HEK293 (cell line): ENCODE measurements at regions not wholly inside any gene's neighbourhood (a gene's known extent, or its start where the extent isn't known, plus 50 kb on each side); places are given as distances from the start of the nearest gene placed in this dataset.

Source experiments
- CTCF ChIA-PET: fragments of 350-600 bp; formaldehyde crosslinking; extraction: SDS; loops from one replicate; lab custom pipeline; 2021; ENCODE audit warnings: antibody characterized with exemption; lab: Yijun Ruan, JAX
- POLR2A ChIA-PET: fragments of 300-600 bp; formaldehyde crosslinking; extraction: SDS; loops from one replicate; lab custom pipeline; 2020; ENCODE audit warnings: antibody characterized with exemption, inconsistent platforms; lab: Yijun Ruan, JAX
- H3K27ac ChIP-seq: fragments of 200-500 bp; sonication (Bioruptor generic); 2 replicates; pipeline ENCODE4 v1.5.1; 2014; ENCODE audit warnings: low read depth, low read length, control low read depth, inconsistent platforms; ENCODE audit errors: extremely low read depth
- H3K36me3 ChIP-seq, 2 experiments: fragments of 200-500 bp in 1 of 2; sonication (Bioruptor generic) in 1 of 2; 1 replicate in 1 of 2; 2 replicates in 1 of 2; pipeline ENCODE4 v1.5.1; 2014 to 2017; ENCODE audit warnings: inconsistent platforms in 2 of 2, low read length in 2 of 2; ENCODE audit not compliant: control insufficient read depth in 2 of 2, insufficient read depth in 1 of 2
- H3K4me1 ChIP-seq: fragments of 200-500 bp; sonication (Bioruptor generic); 2 replicates; pipeline ENCODE4 v1.5.1; 2014; ENCODE audit warnings: mild to moderate bottlenecking, low read length, inconsistent platforms; ENCODE audit not compliant: control insufficient read depth, insufficient read depth
- H3K4me3 ChIP-seq: 2 replicates; pipeline ENCODE4 v1.5.1; 2011; ENCODE audit warnings: low read depth, mild to moderate bottlenecking, control low read depth, low read length, moderate library complexity
- H3K9me3 ChIP-seq: fragments of 200-500 bp; sonication (Bioruptor generic); 2 replicates; pipeline ENCODE4 v1.5.1; 2014; ENCODE audit warnings: low read depth, low read length, inconsistent platforms; ENCODE audit not compliant: control insufficient read depth, insufficient read depth
- KLF10 ChIP-seq: fragments of 450-650 bp; IDR thresholded peaks from 2 replicates; pipeline ENCODE4 v1.5.1; 2018; ENCODE audit warnings: missing biosample characterization, mild to moderate bottlenecking, missing genetic modification characterization
- KLF8 ChIP-seq: fragments of 450-650 bp; formaldehyde crosslinking; IDR thresholded peaks from 2 replicates; pipeline ENCODE4 v1.5.1; 2016; ENCODE audit warnings: missing biosample characterization, missing genetic modification characterization
- MZF1 ChIP-seq: fragments of 450-650 bp; formaldehyde crosslinking; IDR thresholded peaks from 2 replicates; pipeline ENCODE4 v1.5.1; 2017; ENCODE audit warnings: missing biosample characterization, missing genetic modification characterization, borderline replicate concordance
- TCF7L2 ChIP-seq: IDR thresholded peaks from 2 replicates; pipeline ENCODE4 v1.6.1; 2011; ENCODE audit warnings: low read depth, mild to moderate bottlenecking, inconsistent platforms, low read length, moderate library complexity, borderline replicate concordance
- WT1 ChIP-seq: fragments of 450-650 bp; formaldehyde crosslinking; IDR thresholded peaks from 2 replicates; pipeline ENCODE4 v1.5.1; 2016; ENCODE audit warnings: missing biosample characterization, missing genetic modification characterization
- ZBTB1 ChIP-seq: fragments of 450-650 bp; formaldehyde crosslinking; IDR thresholded peaks from 2 replicates; pipeline ENCODE4 v1.5.1; 2016; ENCODE audit warnings: missing biosample characterization, missing genetic modification characterization
- ZEB2 ChIP-seq: fragments of 450-650 bp; formaldehyde crosslinking; IDR thresholded peaks from 2 replicates; pipeline ENCODE4 v1.5.1; 2016; ENCODE audit warnings: missing biosample characterization, missing genetic modification characterization
- ZNF132 ChIP-seq: fragments of 450-650 bp; formaldehyde crosslinking; IDR thresholded peaks from 2 replicates; pipeline ENCODE4 v1.5.1; 2017; ENCODE audit warnings: missing biosample characterization, missing genetic modification characterization, borderline replicate concordance
- ZNF214 ChIP-seq: fragments of 450-650 bp; formaldehyde crosslinking; IDR thresholded peaks from 2 replicates; pipeline ENCODE4 v1.5.1; 2017; ENCODE audit warnings: missing biosample characterization, mild to moderate bottlenecking, missing genetic modification characterization, borderline replicate concordance
- ZNF354C ChIP-seq: fragments of 450-650 bp; formaldehyde crosslinking; IDR thresholded peaks from 2 replicates; pipeline ENCODE4 v1.5.1; 2016; ENCODE audit warnings: missing biosample characterization, missing genetic modification characterization, low read depth, borderline replicate concordance
- ZNF530 ChIP-seq: fragments of 450-650 bp; formaldehyde crosslinking; IDR thresholded peaks from 2 replicates; pipeline ENCODE4 v1.5.1; 2016; ENCODE audit warnings: low read depth, missing biosample characterization, missing genetic modification characterization
- ZNF654 ChIP-seq: fragments of 450-650 bp; formaldehyde crosslinking; IDR thresholded peaks from 2 replicates; pipeline ENCODE4 v1.5.1; 2016; ENCODE audit warnings: low read depth, missing biosample characterization, missing genetic modification characterization
- ZNF664 ChIP-seq: fragments of 450-650 bp; formaldehyde crosslinking; IDR thresholded peaks from 2 replicates; pipeline ENCODE4 v1.5.1; 2016; ENCODE audit warnings: missing biosample characterization, missing genetic modification characterization
- ZNF777 ChIP-seq: fragments of 450-650 bp; formaldehyde crosslinking; IDR thresholded peaks from 2 replicates; pipeline ENCODE4 v1.5.1; 2017; ENCODE audit warnings: missing biosample characterization, missing genetic modification characterization, borderline replicate concordance
- ZNF785 ChIP-seq: fragments of 450-650 bp; formaldehyde crosslinking; IDR thresholded peaks from 2 replicates; pipeline ENCODE4 v1.5.1; 2016; ENCODE audit warnings: missing biosample characterization, missing genetic modification characterization
- ZNF830 ChIP-seq: fragments of 450-650 bp; IDR thresholded peaks from 2 replicates; pipeline ENCODE4 v1.5.0; 2018; ENCODE audit warnings: missing biosample characterization, missing genetic modification characterization, low read depth, mild to moderate bottlenecking, moderate library complexity
- ZSCAN16 ChIP-seq: fragments of 450-650 bp; formaldehyde crosslinking; IDR thresholded peaks from 2 replicates; pipeline ENCODE4 v1.5.1; 2016; ENCODE audit warnings: missing biosample characterization, missing genetic modification characterization
- TF ChIP-seq, protein P1 (sequence below): fragments of 450-650 bp; formaldehyde crosslinking; IDR thresholded peaks from 2 replicates; pipeline ENCODE4 v1.5.1; 2016; ENCODE audit warnings: missing biosample characterization, missing genetic modification characterization
- TF ChIP-seq, protein P2 (sequence below): IDR thresholded peaks from 2 replicates; pipeline ENCODE4 v1.6.1; 2011; ENCODE audit warnings: mild to moderate bottlenecking, low read depth, low read length, borderline replicate concordance
- TF ChIP-seq, protein P3 (sequence below): fragments of 450-650 bp; formaldehyde crosslinking; IDR thresholded peaks from 2 replicates; pipeline ENCODE4 v1.5.1; 2016; ENCODE audit warnings: missing biosample characterization, missing genetic modification characterization

DNA sequence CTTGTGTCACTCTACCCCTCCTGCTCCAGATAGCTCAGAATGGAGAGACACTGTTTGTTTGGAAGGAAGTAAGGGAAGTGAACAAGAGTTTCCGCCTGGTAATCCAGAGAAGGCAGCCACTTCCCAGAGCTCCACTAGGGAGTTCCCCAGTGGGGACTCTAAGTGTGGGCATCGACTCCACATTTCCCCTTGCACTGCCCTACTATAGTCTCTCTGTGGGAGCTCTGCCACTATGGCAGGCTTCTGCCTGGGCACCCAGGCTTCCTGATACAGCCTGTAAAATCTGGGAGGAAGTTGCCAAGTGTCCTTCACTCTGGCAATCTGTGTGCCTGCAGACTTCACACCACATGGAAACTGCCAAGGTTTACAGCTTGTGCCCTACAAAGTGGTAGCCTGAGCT is 245.8 kb upstream of the DMD start (continued):
- TF ChIP-seq, protein P1, sequence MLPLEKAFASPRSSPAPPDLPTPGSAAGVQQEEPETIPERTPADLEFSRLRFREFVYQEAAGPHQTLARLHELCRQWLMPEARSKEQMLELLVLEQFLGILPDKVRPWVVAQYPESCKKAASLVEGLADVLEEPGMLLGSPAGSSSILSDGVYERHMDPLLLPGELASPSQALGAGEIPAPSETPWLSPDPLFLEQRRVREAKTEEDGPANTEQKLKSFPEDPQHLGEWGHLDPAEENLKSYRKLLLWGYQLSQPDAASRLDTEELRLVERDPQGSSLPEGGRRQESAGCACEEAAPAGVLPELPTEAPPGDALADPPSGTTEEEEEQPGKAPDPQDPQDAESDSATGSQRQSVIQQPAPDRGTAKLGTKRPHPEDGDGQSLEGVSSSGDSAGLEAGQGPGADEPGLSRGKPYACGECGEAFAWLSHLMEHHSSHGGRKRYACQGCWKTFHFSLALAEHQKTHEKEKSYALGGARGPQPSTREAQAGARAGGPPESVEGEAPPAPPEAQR (tag by site-specific recombination) = no peak
- no peak for TF ChIP-seq ZNF785 (tag by site-specific recombination)

DNA sequence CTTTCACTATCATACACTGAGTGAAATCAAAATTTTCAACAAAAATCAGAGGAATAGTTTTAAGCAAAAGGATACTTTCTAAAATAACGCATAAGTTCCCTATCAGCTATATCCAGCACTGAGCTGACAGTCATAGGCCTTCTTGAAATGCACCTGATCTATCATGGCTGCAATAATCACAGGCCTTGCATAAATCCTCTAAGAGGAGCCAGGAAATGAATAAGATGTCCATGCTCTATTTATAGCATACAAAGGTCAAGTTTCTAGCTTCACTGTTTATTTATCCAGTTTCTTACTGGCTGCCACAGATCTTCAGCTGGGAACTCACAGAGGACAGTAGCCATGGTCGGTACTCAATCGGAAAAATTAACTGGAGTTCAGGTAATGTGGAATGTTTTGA is 235.9 kb upstream of the DMD start:
- no peaks in the 10 kb centered on the region for H3K4me1 ChIP-seq
- no peak overlapping the region for H3K4me3 ChIP-seq
- ChIA-PET POLR2A (no interaction called here), CTCF (interaction anchor here (1.5 kb wide), 1 partner anchor 12 kb away, joined by 5 read pairs; no protein-coding TSS in a partner anchor)
- H3K36me3 ChIP-seq = no peaks in the 10 kb centered on the region
- no peak overlapping the region for H3K27ac ChIP-seq
- no peaks in the 10 kb centered on the region for H3K9me3 ChIP-seq
- TF ChIP-seq ZNF214 (tag by site-specific recombination) (no peak), KLF8 (tag by site-specific recombination) (no peak), ZNF777 (tag by site-specific recombination) (no peak), WT1 (no peak)

DNA sequence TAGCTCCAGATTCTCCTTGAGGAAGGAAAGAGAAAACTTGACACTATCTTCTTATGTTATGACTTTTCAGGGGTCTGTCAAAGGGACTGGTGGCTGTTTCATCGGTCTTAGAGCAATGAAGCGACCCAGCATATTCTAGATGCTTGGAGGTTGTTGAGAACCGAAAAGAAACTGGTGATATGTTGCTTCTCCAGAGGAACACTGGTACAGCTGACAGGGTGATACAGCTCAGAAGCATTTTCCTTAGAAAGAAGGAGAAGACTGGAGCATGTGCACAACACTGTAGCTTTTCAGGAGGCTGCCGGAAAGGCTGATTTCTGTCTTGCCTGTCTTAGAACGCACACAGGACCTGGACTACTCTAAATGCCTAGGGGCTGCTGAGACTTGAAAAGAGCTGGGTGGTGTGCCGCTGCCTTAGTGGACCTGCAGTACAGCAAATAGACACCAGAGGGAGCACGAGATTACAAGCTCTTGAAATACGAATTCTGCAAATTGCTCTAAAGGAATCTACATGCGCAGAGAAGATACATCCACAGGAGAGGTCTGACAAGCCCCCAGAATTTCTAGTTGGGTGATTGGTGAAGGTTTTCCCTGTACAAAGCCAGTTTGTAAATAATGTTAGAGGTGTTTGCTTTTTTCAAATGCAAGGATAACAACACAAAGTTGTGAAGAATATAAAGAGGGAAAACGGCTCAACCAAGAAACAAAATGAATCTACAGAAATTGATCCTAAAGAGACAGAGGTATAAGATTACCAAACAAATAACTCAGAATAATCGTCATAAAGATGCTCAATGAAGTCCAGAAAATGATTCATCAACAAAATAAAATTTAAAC is 223.1 kb upstream of the DMD start:
- TF ChIP-seq KLF10 (tag by site-specific recombination) (0 out of 2 replicates have a peak, but pooled peaks have one; percentile 14), ZEB2 (no peak), ZNF530 (tag by site-specific recombination) (no peak), ZBTB1 (tag by site-specific recombination) (no peak), ZNF664 (tag by site-specific recombination) (no peak), ZNF354C (no peak), ZNF830 (tag by site-specific recombination) (no peak), ZNF654 (tag by site-specific recombination) (peak; percentile 60), MZF1 (tag by site-specific recombination) (no peak), ZNF132 (tag by site-specific recombination) (no peak), ZSCAN16 (tag by site-specific recombination) (no peak), TCF7L2 (no peak)
- TF ChIP-seq, protein P2, sequence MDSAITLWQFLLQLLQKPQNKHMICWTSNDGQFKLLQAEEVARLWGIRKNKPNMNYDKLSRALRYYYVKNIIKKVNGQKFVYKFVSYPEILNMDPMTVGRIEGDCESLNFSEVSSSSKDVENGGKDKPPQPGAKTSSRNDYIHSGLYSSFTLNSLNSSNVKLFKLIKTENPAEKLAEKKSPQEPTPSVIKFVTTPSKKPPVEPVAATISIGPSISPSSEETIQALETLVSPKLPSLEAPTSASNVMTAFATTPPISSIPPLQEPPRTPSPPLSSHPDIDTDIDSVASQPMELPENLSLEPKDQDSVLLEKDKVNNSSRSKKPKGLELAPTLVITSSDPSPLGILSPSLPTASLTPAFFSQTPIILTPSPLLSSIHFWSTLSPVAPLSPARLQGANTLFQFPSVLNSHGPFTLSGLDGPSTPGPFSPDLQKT = no peak
- TF ChIP-seq, protein P3, sequence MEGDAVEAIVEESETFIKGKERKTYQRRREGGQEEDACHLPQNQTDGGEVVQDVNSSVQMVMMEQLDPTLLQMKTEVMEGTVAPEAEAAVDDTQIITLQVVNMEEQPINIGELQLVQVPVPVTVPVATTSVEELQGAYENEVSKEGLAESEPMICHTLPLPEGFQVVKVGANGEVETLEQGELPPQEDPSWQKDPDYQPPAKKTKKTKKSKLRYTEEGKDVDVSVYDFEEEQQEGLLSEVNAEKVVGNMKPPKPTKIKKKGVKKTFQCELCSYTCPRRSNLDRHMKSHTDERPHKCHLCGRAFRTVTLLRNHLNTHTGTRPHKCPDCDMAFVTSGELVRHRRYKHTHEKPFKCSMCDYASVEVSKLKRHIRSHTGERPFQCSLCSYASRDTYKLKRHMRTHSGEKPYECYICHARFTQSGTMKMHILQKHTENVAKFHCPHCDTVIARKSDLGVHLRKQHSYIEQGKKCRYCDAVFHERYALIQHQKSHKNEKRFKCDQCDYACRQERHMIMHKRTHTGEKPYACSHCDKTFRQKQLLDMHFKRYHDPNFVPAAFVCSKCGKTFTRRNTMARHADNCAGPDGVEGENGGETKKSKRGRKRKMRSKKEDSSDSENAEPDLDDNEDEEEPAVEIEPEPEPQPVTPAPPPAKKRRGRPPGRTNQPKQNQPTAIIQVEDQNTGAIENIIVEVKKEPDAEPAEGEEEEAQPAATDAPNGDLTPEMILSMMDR (tag by site-specific recombination) = peak; percentile 38; the same call in 1 of the 2 replicates
- H3K27ac ChIP-seq = no peak overlapping the region
- ChIA-PET POLR2A (no interaction called here), CTCF (interaction anchor here (0.6 to 3.6 kb wide), 17 partner anchors 13 to 1005 kb away, joined by 3 to 42 read pairs (median 3); no protein-coding TSS in a partner anchor)
- H3K9me3 ChIP-seq = no peaks in the 10 kb centered on the region
- no peak overlapping the region for H3K4me3 ChIP-seq
- H3K4me1 ChIP-seq = no peaks in the 10 kb centered on the region
- no peaks in the 10 kb centered on the region for H3K36me3 ChIP-seq
